ENCODE measurements at regions not wholly inside any gene's neighbourhood (a gene's known extent, or its start where the extent isn't known, plus 50 kb on each side); places are given as distances from the start of the nearest gene placed in this dataset.

GRCh38 chr11:128400382-128401203 is 186.8 kb downstream of the ETS1 start:
- TF ChIP-seq CTCF (IDR thresholded peaks at IDR 0.05) (no peak), ZNF512 (CRISPR knock-in tag; IDR thresholded peaks at IDR 0.05; ENCODE audit: borderline replicate concordance) (no peak), MXD4 (CRISPR knock-in tag; IDR thresholded peaks at IDR 0.05; ENCODE audit: borderline replicate concordance) (no peak), NFYB (CRISPR knock-in tag; conservative IDR thresholded peaks at IDR 0.05; ENCODE audit: low read depth) (no peak), NFE2L1 (CRISPR knock-in tag; IDR thresholded peaks at IDR 0.05) (no peak), SMAD3 (CRISPR knock-in tag; IDR thresholded peaks at IDR 0.05; ENCODE audit: borderline replicate concordance) (no peak), NR2C2 (CRISPR knock-in tag; IDR thresholded peaks at IDR 0.05) (no peak), TCF7 (CRISPR knock-in tag; IDR thresholded peaks at IDR 0.05; ENCODE audit: low read depth) (no peak), KAT7 (CRISPR knock-in tag; IDR thresholded peaks at IDR 0.05; ENCODE audit: borderline replicate concordance) (no peak), ETV6 (CRISPR knock-in tag; IDR thresholded peaks at IDR 0.05) (no peak), ZNF423 (CRISPR knock-in tag; IDR thresholded peaks at IDR 0.05) (no peak), SP1 (CRISPR knock-in tag; conservative IDR thresholded peaks at IDR 0.05) (no peak)
- TF ChIP-seq, protein P1, sequence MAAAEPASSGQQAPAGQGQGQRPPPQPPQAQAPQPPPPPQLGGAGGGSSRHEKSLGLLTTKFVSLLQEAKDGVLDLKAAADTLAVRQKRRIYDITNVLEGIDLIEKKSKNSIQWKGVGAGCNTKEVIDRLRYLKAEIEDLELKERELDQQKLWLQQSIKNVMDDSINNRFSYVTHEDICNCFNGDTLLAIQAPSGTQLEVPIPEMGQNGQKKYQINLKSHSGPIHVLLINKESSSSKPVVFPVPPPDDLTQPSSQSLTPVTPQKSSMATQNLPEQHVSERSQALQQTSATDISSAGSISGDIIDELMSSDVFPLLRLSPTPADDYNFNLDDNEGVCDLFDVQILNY (CRISPR knock-in tag; IDR thresholded peaks at IDR 0.05), result no peak

All from WTC11 (cell line).